Upper lobe of right lung (tissue), 1 donor: ENCODE measurements at regions not wholly inside any gene's neighbourhood (a gene's known extent, or its start where the extent isn't known, plus 50 kb on each side); places are given as distances from the start of the nearest gene placed in this dataset.

ENCODE experiments used
- ATAC-seq: fragments of 200-7000 bp; cut with Tn5 transposase; one replicate; pipeline ENCODE4 v1.9.1; 2020; ENCODE audit warnings: mild to moderate bottlenecking, moderate library complexity
- DNase-seq: peaks from one replicate; pipeline ENCODE4 v3.0.0-alpha.2; 2020
- H3K27ac ChIP-seq: fragments of 200-600 bp; one replicate; pipeline ENCODE4 v1.8.0; 2022
- H3K27me3 ChIP-seq: fragments of 200-600 bp; one replicate; pipeline ENCODE4 v1.8.0; 2022; ENCODE audit warnings: mild to moderate bottlenecking
- H3K36me3 ChIP-seq: fragments of 200-600 bp; one replicate; pipeline ENCODE4 v1.8.0; 2022
- H3K4me1 ChIP-seq: fragments of 200-600 bp; one replicate; pipeline ENCODE4 v1.8.0; 2022
- H3K4me3 ChIP-seq: fragments of 200-600 bp; one replicate; pipeline ENCODE4 v1.8.0; 2022; ENCODE audit warnings: mild to moderate bottlenecking
- H3K9me3 ChIP-seq: fragments of 200-600 bp; one replicate; pipeline ENCODE4 v1.8.0; 2022
- intact Hi-C: fragments of 100-400 bp; cut with DNase I; formaldehyde crosslinking; loops from one replicate; pipeline ENCODE4 v1.11.0; 2022
- TF ChIP-seq, protein P1 (sequence below): fragments of 200-600 bp; IDR thresholded peaks from one replicate; pipeline ENCODE4 v1.8.0; 2022; ENCODE audit warnings: antibody characterized with exemption
- donor health status: DM: no; HTN: yes; CAD: no; lungs with severe emphysema.

- DNase-seq (no peak), ATAC-seq (peak; percentile 81)
- Histone ChIP-seq H3K36me3 (no peaks in the 10 kb centered on the region), H3K27ac (peak overlapping the region; percentile 97), H3K9me3 (no peaks in the 10 kb centered on the region), H3K4me3 (peak overlapping the region; percentile 69), H3K4me1 (no peaks in the 10 kb centered on the region), H3K27me3 (peaks cover 33% of the 10 kb centered on the region)
- intact Hi-C loops, result no loop called here
- TF ChIP-seq, protein P1, sequence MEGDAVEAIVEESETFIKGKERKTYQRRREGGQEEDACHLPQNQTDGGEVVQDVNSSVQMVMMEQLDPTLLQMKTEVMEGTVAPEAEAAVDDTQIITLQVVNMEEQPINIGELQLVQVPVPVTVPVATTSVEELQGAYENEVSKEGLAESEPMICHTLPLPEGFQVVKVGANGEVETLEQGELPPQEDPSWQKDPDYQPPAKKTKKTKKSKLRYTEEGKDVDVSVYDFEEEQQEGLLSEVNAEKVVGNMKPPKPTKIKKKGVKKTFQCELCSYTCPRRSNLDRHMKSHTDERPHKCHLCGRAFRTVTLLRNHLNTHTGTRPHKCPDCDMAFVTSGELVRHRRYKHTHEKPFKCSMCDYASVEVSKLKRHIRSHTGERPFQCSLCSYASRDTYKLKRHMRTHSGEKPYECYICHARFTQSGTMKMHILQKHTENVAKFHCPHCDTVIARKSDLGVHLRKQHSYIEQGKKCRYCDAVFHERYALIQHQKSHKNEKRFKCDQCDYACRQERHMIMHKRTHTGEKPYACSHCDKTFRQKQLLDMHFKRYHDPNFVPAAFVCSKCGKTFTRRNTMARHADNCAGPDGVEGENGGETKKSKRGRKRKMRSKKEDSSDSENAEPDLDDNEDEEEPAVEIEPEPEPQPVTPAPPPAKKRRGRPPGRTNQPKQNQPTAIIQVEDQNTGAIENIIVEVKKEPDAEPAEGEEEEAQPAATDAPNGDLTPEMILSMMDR, result no peak
Measured at GRCh38 chr6:26196846-26197635, 109.8 kb downstream of the HFE start.

DNA sequence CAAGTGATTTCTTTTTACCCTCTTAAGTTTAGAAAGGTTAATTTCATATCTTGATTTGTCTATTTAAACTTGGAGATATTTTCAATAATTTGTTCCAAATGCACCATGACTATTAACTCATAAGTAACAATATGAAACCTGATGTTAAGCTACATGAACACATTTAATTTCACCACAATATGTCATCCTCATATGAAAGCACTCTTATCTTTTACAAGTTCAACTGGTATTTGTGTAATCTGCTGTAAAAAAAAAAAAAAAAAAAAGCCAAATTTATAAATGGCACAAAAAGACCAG, 110.4 kb downstream of the HFE start:
- no peak for ATAC-seq
- no peaks in the 10 kb centered on the region for H3K36me3 ChIP-seq
- intact Hi-C loops, result no loop called here
- TF ChIP-seq, protein P1, result no peak
- no peak for DNase-seq
- H3K4me3 ChIP-seq, result peak overlapping the region; percentile 69
- H3K27ac ChIP-seq, result peak overlapping the region; percentile 97
- no peaks in the 10 kb centered on the region for H3K9me3 ChIP-seq
- no peaks in the 10 kb centered on the region for H3K4me1 ChIP-seq
- H3K27me3 ChIP-seq, result peaks cover 36% of the 10 kb centered on the region

DNA sequence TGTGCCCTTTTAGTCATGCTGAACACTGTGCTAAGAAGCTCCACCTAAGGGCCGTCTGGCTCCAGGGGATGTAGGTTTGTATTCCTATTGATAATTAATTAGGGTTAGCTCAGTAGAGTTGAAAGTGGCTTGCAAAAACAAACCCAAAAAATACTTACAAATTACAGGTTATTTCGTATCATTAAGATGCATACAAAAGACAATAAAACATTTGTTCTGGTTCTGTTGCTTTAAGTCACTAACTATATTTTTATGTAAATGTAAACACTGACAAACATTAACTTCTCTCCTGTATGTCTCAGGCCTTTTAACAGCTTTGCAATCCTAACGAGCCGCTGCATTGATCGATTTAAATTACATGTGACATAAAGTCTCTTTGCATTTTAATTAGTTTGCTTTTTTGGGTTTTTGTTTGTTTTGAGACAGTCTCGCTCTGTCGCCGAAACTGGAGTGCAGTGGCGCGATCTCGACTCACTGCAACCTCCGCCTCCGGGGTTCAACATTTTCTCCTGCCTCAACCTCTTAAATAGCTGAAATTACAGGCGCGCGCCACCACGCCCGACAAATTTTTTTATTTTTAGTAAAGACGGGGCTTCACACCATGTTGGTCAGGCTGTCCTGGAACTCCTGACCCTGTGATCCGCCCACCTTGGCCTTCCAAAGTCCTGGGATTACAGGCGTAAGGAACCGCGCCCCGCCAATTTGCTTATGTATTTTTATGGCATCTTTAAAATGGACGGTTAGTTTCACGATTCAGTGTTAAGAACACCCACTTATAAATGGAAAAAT, 110.9 kb downstream of the HFE start:
- intact Hi-C loops, result loop anchor here (2.0 kb wide), 1 partner anchor 19 kb away; a partner anchor contains a TSS
- DNase-seq (no peak), ATAC-seq (no peak)
- Histone ChIP-seq H3K9me3 (no peaks in the 10 kb centered on the region), H3K4me3 (peak overlapping the region; percentile 69), H3K36me3 (no peaks in the 10 kb centered on the region), H3K4me1 (no peaks in the 10 kb centered on the region), H3K27ac (peak overlapping the region; percentile 97), H3K27me3 (peaks cover 37% of the 10 kb centered on the region)
- TF ChIP-seq, protein P1, result no peak

DNA sequence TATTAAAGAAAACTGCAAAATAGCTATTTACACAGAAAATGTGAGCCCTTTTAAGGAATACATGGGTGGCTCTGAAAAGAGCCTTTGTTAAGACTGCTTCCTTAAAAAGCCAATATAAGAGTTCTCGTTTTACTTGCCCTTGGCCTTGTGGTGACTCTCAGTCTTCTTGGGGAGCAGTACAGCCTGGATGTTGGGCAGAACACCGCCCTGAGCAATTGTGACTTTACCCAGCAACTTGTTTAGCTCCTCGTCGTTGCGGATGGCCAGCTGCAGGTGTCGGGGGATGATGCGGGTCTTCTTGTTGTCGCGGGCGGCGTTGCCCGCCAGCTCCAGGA, 111.5 kb downstream of the HFE start:
- H3K9me3 ChIP-seq, result no peaks in the 10 kb centered on the region
- H3K27me3 ChIP-seq, result peaks cover 41% of the 10 kb centered on the region
- ATAC-seq (peak; percentile 20), DNase-seq (no peak)
- H3K36me3 ChIP-seq, result no peaks in the 10 kb centered on the region
- peaks cover 5% of the 10 kb centered on the region for H3K4me1 ChIP-seq
- TF ChIP-seq, protein P1, result no peak
- H3K4me3 ChIP-seq, result peak overlapping the region; percentile 69
- peak overlapping the region; percentile 97 for H3K27ac ChIP-seq
- intact Hi-C loops, result loop anchor here (2.0 kb wide), 1 partner anchor 18 kb away; a partner anchor contains a TSS

DNA sequence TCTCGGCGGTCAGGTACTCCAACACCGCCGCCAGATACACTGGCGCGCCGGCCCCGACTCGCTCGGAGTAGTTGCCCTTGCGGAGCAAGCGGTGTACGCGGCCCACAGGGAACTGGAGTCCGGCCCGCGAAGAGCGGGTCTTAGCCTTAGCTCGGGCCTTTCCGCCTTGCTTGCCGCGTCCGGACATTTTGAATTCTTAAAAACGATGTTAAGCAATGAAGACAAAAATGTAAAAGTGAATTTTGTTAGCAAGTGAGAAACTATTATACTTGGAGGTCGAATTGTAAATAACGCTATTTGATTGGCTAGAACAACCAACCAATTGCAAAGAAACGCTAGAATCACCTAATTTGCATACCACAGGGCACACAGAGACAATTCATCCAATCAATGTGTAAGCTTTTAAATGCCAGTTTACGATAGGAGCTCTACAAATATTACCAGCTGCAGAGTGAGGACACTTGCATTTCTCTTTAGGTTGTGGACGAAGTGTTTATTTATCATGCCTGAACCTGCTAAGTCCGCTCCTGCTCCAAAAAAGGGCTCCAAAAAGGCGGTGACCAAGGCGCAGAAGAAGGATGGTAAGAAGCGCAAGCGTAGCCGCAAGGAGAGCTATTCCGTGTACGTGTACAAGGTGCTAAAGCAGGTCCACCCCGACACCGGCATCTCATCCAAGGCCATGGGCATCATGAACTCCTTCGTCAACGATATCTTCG, 112.0 kb downstream of the HFE start:
- intact Hi-C loops, result loop anchor here (2.0 kb wide), 1 partner anchor 18 kb away; a partner anchor contains a TSS
- Histone ChIP-seq H3K4me1 (peaks cover 6% of the 10 kb centered on the region), H3K36me3 (no peaks in the 10 kb centered on the region), H3K4me3 (peak overlapping the region; percentile 69), H3K9me3 (no peaks in the 10 kb centered on the region), H3K27me3 (peaks cover 46% of the 10 kb centered on the region), H3K27ac (peak overlapping the region; percentile 97)
- TF ChIP-seq, protein P1, result no peak
- ATAC-seq (peak; percentile 83), DNase-seq (peak; percentile 81)
